Caco-2 (cell line): ENCODE measurements at regions not wholly inside any gene's neighbourhood (a gene's known extent, or its start where the extent isn't known, plus 50 kb on each side); places are given as distances from the start of the nearest gene placed in this dataset.

Experiments used
- BruUV-seq: library from RNA; stranded (reverse); fragments of 400-500 nt; replicated peaks from 2 replicates; lab custom pipeline; 2021; lab: Mats Ljungman, UMichigan
- CTCF ChIA-PET: fragments of 300-600 bp; sonication (Branson Sonifier 250); formaldehyde crosslinking; loops from one replicate; lab custom pipeline; 2022; ENCODE audit warnings: antibody characterized with exemption; lab: Charles Lee
- POLR2A ChIA-PET: fragments of 300-600 bp; sonication (Branson Sonifier 250); formaldehyde crosslinking; loops from one replicate; lab custom pipeline; 2022; ENCODE audit warnings: antibody characterized with exemption; lab: Charles Lee
- DNase-seq, 2 experiments: peaks; one replicate each; pipeline versions ENCODE4 v3.0.0 to v3.0.0-alpha.2; 2020 to 2022
- H3K27me3 ChIP-seq: replicated peaks from 2 replicates; pipeline ENCODE4 v1.6.0; 2011; ENCODE audit warnings: low read length; ENCODE audit not compliant: control insufficient read depth, insufficient read depth
- H3K36me3 ChIP-seq: 2 replicates; pipeline ENCODE4 v1.5.1; 2011; ENCODE audit warnings: low read length; ENCODE audit not compliant: control insufficient read depth, insufficient read depth
- H3K4me1 ChIP-seq: fragments of 250-450 bp; sonication (Bioruptor Pico); 2 replicates; pipeline ENCODE4 v1.5.1; 2020; ENCODE audit warnings: mild to moderate bottlenecking
- H3K4me3 ChIP-seq: 2 replicates; pipeline ENCODE4 v1.5.1; 2011; ENCODE audit warnings: low read depth, mild to moderate bottlenecking, control low read depth, low read length
- H3K9me3 ChIP-seq: fragments of 250-450 bp; sonication (Bioruptor Pico); 2 replicates; pipeline ENCODE4 v1.5.1; 2020; ENCODE audit warnings: mild to moderate bottlenecking, moderate library complexity
- H3K27ac Mint-ChIP-seq: one replicate; pipeline ENCODE4 v1.8.0; 2022; ENCODE audit warnings: mixed read lengths; ENCODE audit not compliant: unreplicated experiment
- H3K27me3 Mint-ChIP-seq: one replicate; pipeline ENCODE4 v1.8.0; 2022; ENCODE audit warnings: mixed read lengths; ENCODE audit not compliant: insufficient read depth, unreplicated experiment
- H3K36me3 Mint-ChIP-seq: one replicate; pipeline ENCODE4 v1.8.0; 2022; ENCODE audit warnings: mild to moderate bottlenecking, mixed read lengths; ENCODE audit not compliant: insufficient read depth, unreplicated experiment
- H3K4me1 Mint-ChIP-seq: one replicate; pipeline ENCODE4 v1.8.0; 2022; ENCODE audit warnings: low read depth, mixed read lengths; ENCODE audit not compliant: unreplicated experiment
- H3K4me3 Mint-ChIP-seq: one replicate; pipeline ENCODE4 v1.8.0; 2022; ENCODE audit warnings: mild to moderate bottlenecking, moderate library complexity, mixed read lengths; ENCODE audit not compliant: unreplicated experiment
- H3K9me3 Mint-ChIP-seq: one replicate; pipeline ENCODE4 v1.8.0; 2022; ENCODE audit warnings: mixed read lengths; ENCODE audit not compliant: unreplicated experiment
- CTCF ChIP-seq, 2 experiments: fragments of 200-600 bp in 1 of 2; IDR thresholded peaks; 1 replicate in 1 of 2; 2 replicates in 1 of 2; pipeline versions ENCODE4 v1.5.1 to v1.8.0; 2011 to 2022; ENCODE audit warnings: antibody characterized with exemption in 1 of 2, control low read depth in 1 of 2, inconsistent platforms in 1 of 2, low read depth in 1 of 2, low read length in 1 of 2, mild to moderate bottlenecking in 1 of 2, moderate library complexity in 1 of 2; ENCODE audit not compliant: insufficient read depth in 1 of 2, severe bottlenecking in 1 of 2, unreplicated experiment in 1 of 2
- intact Hi-C: fragments of 100-400 bp; cut with micrococcal nuclease; formaldehyde crosslinking; loops from one replicate; pipeline ENCODE4 v1.10.0; 2022; ENCODE audit not compliant: unreplicated experiment

GRCh38 chr21:25176637-25177412 lies 430.5 kb downstream of the MRPL39 start:
- intact Hi-C loops: no loop called here
- H3K36me3 Mint-ChIP-seq: no peaks in the 10 kb centered on the region
- no peak for DNase-seq
- BruUV-seq: no TSS peak
- TF ChIP-seq CTCF (IDR thresholded peaks at IDR 0.05; ENCODE audit: insufficient read depth in 1 of 2, low read depth in 1 of 2, low read length in 1 of 2, severe bottlenecking in 1 of 2, unreplicated experiment in 1 of 2): no peak
- Histone ChIP-seq H3K4me1 (no peaks in the 10 kb centered on the region), H3K36me3 (no peaks in the 10 kb centered on the region), H3K4me3 (no peak overlapping the region), H3K9me3 (no peaks in the 10 kb centered on the region), H3K27me3 (no peaks in the 10 kb centered on the region)
- H3K4me3 Mint-ChIP-seq: no peak overlapping the region
- CTCF ChIA-PET: no interaction called here
- no peak overlapping the region for H3K27ac Mint-ChIP-seq
- POLR2A ChIA-PET: no interaction called here
- no peaks in the 10 kb centered on the region for H3K4me1 Mint-ChIP-seq
- H3K27me3 Mint-ChIP-seq: peaks cover 5% of the 10 kb centered on the region
- no peaks in the 10 kb centered on the region for H3K9me3 Mint-ChIP-seq

DNA sequence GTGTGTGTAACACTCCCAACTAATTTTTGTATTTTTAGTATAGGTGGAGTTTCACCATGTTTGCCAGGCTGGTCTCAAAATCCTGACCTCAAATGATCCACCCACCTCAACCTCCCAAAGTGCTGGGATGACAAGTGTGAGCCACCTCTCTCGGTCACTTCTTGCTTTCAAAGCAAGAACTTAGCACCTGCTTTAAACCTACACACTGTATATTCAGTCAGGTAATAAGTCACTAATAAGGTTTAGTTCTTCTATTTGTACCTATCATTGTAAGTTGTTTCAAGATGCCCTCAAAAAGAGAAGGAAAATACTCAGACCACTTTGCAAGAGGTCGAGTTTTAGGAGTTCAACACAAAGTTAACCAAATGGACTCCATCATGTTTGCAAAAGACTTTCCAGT lies 431.3 kb downstream of the MRPL39 start:
- Histone ChIP-seq H3K9me3 (no peaks in the 10 kb centered on the region), H3K4me1 (no peaks in the 10 kb centered on the region), H3K36me3 (no peaks in the 10 kb centered on the region), H3K4me3 (no peak overlapping the region), H3K27me3 (no peaks in the 10 kb centered on the region)
- Mint-ChIP-seq H3K4me3 (no peak overlapping the region), H3K27ac (no peak overlapping the region), H3K9me3 (peaks cover 7% of the 10 kb centered on the region), H3K4me1 (no peaks in the 10 kb centered on the region), H3K36me3 (no peaks in the 10 kb centered on the region), H3K27me3 (peaks cover 5% of the 10 kb centered on the region)
- ChIA-PET CTCF (no interaction called here), POLR2A (no interaction called here)
- no peak for DNase-seq
- intact Hi-C loops: no loop called here
- no peak for TF ChIP-seq CTCF (IDR thresholded peaks at IDR 0.05; ENCODE audit: insufficient read depth in 1 of 2, low read depth in 1 of 2, low read length in 1 of 2, severe bottlenecking in 1 of 2, unreplicated experiment in 1 of 2)
- no TSS peak for BruUV-seq

DNA sequence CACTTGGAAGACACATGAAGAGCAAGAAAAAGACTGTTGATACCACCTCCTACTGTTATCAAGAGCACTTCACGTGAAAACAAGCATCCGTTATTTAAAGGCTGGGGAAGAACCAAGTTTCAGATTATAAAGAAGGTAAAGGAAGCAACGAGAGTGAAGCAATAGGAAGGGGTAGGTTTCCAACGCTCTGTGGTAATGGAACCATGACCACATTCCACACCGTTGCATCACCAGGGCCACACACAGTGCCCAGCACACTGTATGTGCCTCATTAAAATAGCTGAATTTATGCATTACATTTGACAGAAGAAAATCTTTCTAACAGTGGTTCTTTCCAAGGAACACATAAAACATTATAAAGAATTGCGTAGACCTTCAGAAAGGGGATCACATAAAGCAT lies 435.8 kb downstream of the MRPL39 start:
- peaks cover 5% of the 10 kb centered on the region for H3K27me3 Mint-ChIP-seq
- no TSS peak for BruUV-seq
- H3K4me1 ChIP-seq: no peaks in the 10 kb centered on the region
- H3K27ac Mint-ChIP-seq: no peak overlapping the region
- ChIA-PET POLR2A (no interaction called here), CTCF (no interaction called here)
- H3K9me3 ChIP-seq: 0 out of 2 replicates have a peak, but pooled peaks cover 4% of the 10 kb centered on the region
- H3K4me3 Mint-ChIP-seq: no peak overlapping the region
- TF ChIP-seq CTCF (IDR thresholded peaks at IDR 0.05; ENCODE audit: insufficient read depth in 1 of 2, low read depth in 1 of 2, low read length in 1 of 2, severe bottlenecking in 1 of 2, unreplicated experiment in 1 of 2): no peak
- no peak overlapping the region for H3K4me3 ChIP-seq
- H3K27me3 ChIP-seq: no peaks in the 10 kb centered on the region
- H3K9me3 Mint-ChIP-seq: peaks cover 32% of the 10 kb centered on the region
- no peaks in the 10 kb centered on the region for H3K36me3 Mint-ChIP-seq
- DNase-seq: no peak
- intact Hi-C loops: no loop called here
- no peaks in the 10 kb centered on the region for H3K36me3 ChIP-seq
- no peaks in the 10 kb centered on the region for H3K4me1 Mint-ChIP-seq
